HCT116 (cell line): ENCODE measurements at regions not wholly inside any gene's neighbourhood (a gene's known extent, or its start where the extent isn't known, plus 50 kb on each side); places are given as distances from the start of the nearest gene placed in this dataset.

Experiments used
- CTCF ChIP-seq, 3 experiments: fragments of 200-600 bp in 1 of 3; sonication (generic) in 1 of 3; IDR thresholded peaks in 2 of 3; conservative IDR thresholded peaks in 1 of 3; 2 replicates each; pipeline ENCODE4 v1.5.1; 2012 to 2017; ENCODE audit warnings: low read depth in 2 of 3, low read length in 2 of 3, antibody characterized with exemption in 1 of 3, borderline replicate concordance in 1 of 3, control low read depth in 1 of 3, mild to moderate bottlenecking in 1 of 3, mixed read lengths in 1 of 3, mixed run types in 1 of 3, moderate library complexity in 1 of 3; ENCODE audit not compliant: insufficient read depth in 1 of 3
- FOSL1 ChIP-seq: IDR thresholded peaks from 2 replicates; pipeline ENCODE4 v1.6.1; 2012; ENCODE audit warnings: low read depth
- POLR2A ChIP-seq: IDR thresholded peaks from 2 replicates; pipeline ENCODE4 v1.7.0; 2011; ENCODE audit warnings: borderline replicate concordance; ENCODE audit not compliant: insufficient read depth, insufficient read length; ENCODE audit errors: extremely low read depth
- TCF7L2 ChIP-seq: IDR thresholded peaks from 2 replicates; pipeline ENCODE4 v1.7.0; 2011; ENCODE audit warnings: borderline replicate concordance, inconsistent platforms; ENCODE audit not compliant: insufficient read depth, insufficient read length; ENCODE audit errors: extremely low read depth
- ZBTB33 ChIP-seq: IDR thresholded peaks from 2 replicates; pipeline ENCODE4 v1.6.1; 2011; ENCODE audit warnings: mild to moderate bottlenecking, low read length, moderate library complexity; ENCODE audit not compliant: insufficient replicate concordance; ENCODE audit errors: extremely low read depth

GRCh38 chr6:67009818-67010217 lies 1302.8 kb upstream of the EYS start:
- TF ChIP-seq CTCF (IDR thresholded peaks at IDR 0.05 in 2 of 3, conservative IDR thresholded peaks at IDR 0.05 in 1 of 3; ENCODE audit: borderline replicate concordance in 1 of 3, insufficient read depth in 1 of 3, low read depth in 2 of 3, low read length in 2 of 3) (no peak), ZBTB33 (no peak), TCF7L2 (no peak), FOSL1 (no peak), POLR2A (no peak)
